Liver (tissue), 8 donors: ENCODE measurements at regions not wholly inside any gene's neighbourhood (a gene's known extent, or its start where the extent isn't known, plus 50 kb on each side); places are given as distances from the start of the nearest gene placed in this dataset.

ENCODE experiments used
- DNase-seq: peaks from one replicate; pipeline ENCODE4 v3.0.0-alpha.2; 2017; ENCODE audit warnings: low spot score
- H3K27ac ChIP-seq, 2 donors: one replicate each; pipeline ENCODE4 v1.7.0; 2013; ENCODE audit warnings: inconsistent platforms in 2 of 2, low read length in 2 of 2, control low read depth in 1 of 2, low read depth in 1 of 2, mild to moderate bottlenecking in 1 of 2
- H3K27me3 ChIP-seq, 4 donors: one replicate each; pipeline versions ENCODE4 v1.6.1 to v1.7.0; 2013; ENCODE audit warnings: low read length in 3 of 4, inconsistent platforms in 1 of 4, mild to moderate bottlenecking in 1 of 4, moderate library complexity in 1 of 4; ENCODE audit not compliant: control insufficient read depth in 4 of 4, insufficient read depth in 4 of 4
- H3K36me3 ChIP-seq, 4 donors: one replicate each; pipeline versions ENCODE4 v1.6.1 to v1.7.0; 2013; ENCODE audit warnings: low read length in 3 of 4, mild to moderate bottlenecking in 3 of 4, low read depth in 1 of 4, moderate library complexity in 1 of 4; ENCODE audit not compliant: control insufficient read depth in 4 of 4, insufficient read depth in 3 of 4
- H3K4me1 ChIP-seq, 4 donors: one replicate each; pipeline versions ENCODE4 v1.6.1 to v1.7.0; 2013; ENCODE audit warnings: low read length in 3 of 4, mild to moderate bottlenecking in 3 of 4, moderate library complexity in 1 of 4; ENCODE audit not compliant: control insufficient read depth in 4 of 4, insufficient read depth in 4 of 4
- H3K4me3 ChIP-seq, 3 donors: one replicate each; pipeline versions ENCODE4 v1.6.1 to v1.7.0; 2013; ENCODE audit warnings: low read length in 3 of 3, control low read depth in 1 of 3, low read depth in 1 of 3, mild to moderate bottlenecking in 1 of 3
- H3K9ac ChIP-seq, 2 donors: one replicate each; pipeline ENCODE4 v1.7.0; 2013; ENCODE audit warnings: low read length in 2 of 2, mild to moderate bottlenecking in 2 of 2, moderate library complexity in 2 of 2, control low read depth in 1 of 2, low read depth in 1 of 2
- H3K9me3 ChIP-seq, 4 donors: one replicate each; pipeline versions ENCODE4 v1.6.1 to v1.7.0; 2013; ENCODE audit warnings: low read length in 3 of 4; ENCODE audit not compliant: control insufficient read depth in 4 of 4
- EGR1 ChIP-seq, 2 donors: IDR thresholded peaks; 2 replicates each; pipeline ENCODE4 v1.6.1; 2016 to 2018; ENCODE audit warnings: antibody characterized with exemption in 2 of 2, low read depth in 2 of 2
- FOXA1 ChIP-seq: IDR thresholded peaks from 2 replicates; pipeline ENCODE4 v1.6.1; 2016; ENCODE audit warnings: antibody characterized with exemption
- FOXA2 ChIP-seq: IDR thresholded peaks from 2 replicates; pipeline ENCODE4 v1.6.1; 2016; ENCODE audit warnings: antibody characterized with exemption
- GABPA ChIP-seq, 2 donors: IDR thresholded peaks in 1 of 2; conservative IDR thresholded peaks in 1 of 2; 2 replicates each; pipeline ENCODE4 v1.6.1; 2016; ENCODE audit warnings: antibody characterized with exemption in 2 of 2, mild to moderate bottlenecking in 1 of 2, moderate library complexity in 1 of 2
- HNF4G ChIP-seq: IDR thresholded peaks from 2 replicates; pipeline ENCODE4 v1.6.1; 2016; ENCODE audit warnings: antibody characterized with exemption
- RAD21 ChIP-seq, 2 donors: IDR thresholded peaks; 2 replicates each; pipeline ENCODE4 v1.6.1; 2016; ENCODE audit warnings: antibody characterized with exemption in 2 of 2, mild to moderate bottlenecking in 2 of 2
- RXRA ChIP-seq, 2 donors: IDR thresholded peaks; 2 replicates each; pipeline ENCODE4 v1.6.1; 2017 to 2018; ENCODE audit warnings: antibody characterized with exemption in 2 of 2, mild to moderate bottlenecking in 1 of 2
- SP1 ChIP-seq: IDR thresholded peaks from 2 replicates; pipeline ENCODE4 v1.6.1; 2018; ENCODE audit warnings: antibody characterized with exemption, mild to moderate bottlenecking
- TAF1 ChIP-seq: conservative IDR thresholded peaks from 2 replicates; pipeline ENCODE4 v1.6.1; 2016; ENCODE audit warnings: antibody characterized with exemption, mild to moderate bottlenecking
- WGBS: extraction: QIAGEN DNeasy Blood & Tissue Kit; methylation state at CpG from one replicate; pipeline ENCODE4 v1.1.7; 2013; 5-methylcytosine and 5-hydroxymethylcytosine counted together
- TF ChIP-seq, protein P1 (sequence below): fragments of 150-350 bp; IDR thresholded peaks from 2 replicates; pipeline ENCODE4 v1.5.1; 2017; ENCODE audit warnings: improper control_type of control experiment, low read depth, low read length; ENCODE audit not compliant: missing input control
- TF ChIP-seq, protein P2 (sequence below): IDR thresholded peaks from 2 replicates; pipeline ENCODE4 v1.6.1; 2016; ENCODE audit warnings: antibody characterized with exemption, mild to moderate bottlenecking
- donor health status: healthy.
- donor health status: healthy.
- donor health status: healthy.
- donor health status: healthy.
- donor health status: healthy.

DNA sequence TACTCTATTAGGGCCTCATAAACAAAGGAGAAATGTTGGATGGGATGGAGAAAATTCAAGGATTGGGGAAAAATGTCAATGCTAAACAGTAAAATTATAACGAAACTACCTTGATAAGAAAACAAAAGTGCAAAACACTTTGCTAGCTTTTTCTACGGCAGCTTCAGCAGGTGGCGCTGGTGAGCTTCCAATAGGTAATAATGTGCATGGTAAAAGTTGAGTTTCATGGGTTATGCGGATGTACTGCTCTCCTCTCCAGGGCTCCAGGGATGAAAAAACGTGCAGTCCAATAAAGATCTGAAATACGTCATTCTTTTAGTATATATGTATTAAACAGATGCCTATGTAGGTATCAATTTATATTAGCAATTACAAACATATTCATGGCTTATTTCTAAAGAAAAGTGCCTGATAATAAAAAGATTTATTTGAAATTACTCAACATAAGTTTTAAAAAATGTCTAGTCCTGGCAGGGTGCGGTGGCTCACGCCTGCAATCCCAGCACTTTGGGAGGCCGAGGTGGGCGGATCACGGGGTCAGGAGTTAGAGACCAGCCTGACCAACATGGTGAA lies 239.6 kb downstream of the GRXCR1 start:
- Histone ChIP-seq H3K9me3 (no peaks in the 10 kb centered on the region), H3K27me3 (peaks cover 0 to 2% (median 0%) of the 10 kb centered on the region in 4 donors), H3K4me3 (no peak overlapping the region), H3K4me1 (no peaks in the 10 kb centered on the region), H3K36me3 (no peaks in the 10 kb centered on the region), H3K9ac (peak overlapping the region in 1 of 2 donors; percentile 31), H3K27ac (no peak overlapping the region)
- TF ChIP-seq, protein P1, sequence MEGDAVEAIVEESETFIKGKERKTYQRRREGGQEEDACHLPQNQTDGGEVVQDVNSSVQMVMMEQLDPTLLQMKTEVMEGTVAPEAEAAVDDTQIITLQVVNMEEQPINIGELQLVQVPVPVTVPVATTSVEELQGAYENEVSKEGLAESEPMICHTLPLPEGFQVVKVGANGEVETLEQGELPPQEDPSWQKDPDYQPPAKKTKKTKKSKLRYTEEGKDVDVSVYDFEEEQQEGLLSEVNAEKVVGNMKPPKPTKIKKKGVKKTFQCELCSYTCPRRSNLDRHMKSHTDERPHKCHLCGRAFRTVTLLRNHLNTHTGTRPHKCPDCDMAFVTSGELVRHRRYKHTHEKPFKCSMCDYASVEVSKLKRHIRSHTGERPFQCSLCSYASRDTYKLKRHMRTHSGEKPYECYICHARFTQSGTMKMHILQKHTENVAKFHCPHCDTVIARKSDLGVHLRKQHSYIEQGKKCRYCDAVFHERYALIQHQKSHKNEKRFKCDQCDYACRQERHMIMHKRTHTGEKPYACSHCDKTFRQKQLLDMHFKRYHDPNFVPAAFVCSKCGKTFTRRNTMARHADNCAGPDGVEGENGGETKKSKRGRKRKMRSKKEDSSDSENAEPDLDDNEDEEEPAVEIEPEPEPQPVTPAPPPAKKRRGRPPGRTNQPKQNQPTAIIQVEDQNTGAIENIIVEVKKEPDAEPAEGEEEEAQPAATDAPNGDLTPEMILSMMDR, result peak; percentile 56
- no peak for TF ChIP-seq EGR1 (IDR thresholded peaks at IDR 0.05; ENCODE audit: low read depth in 2 of 2)
- TF ChIP-seq RAD21 (IDR thresholded peaks at IDR 0.05), result peak; percentile 76 to 78
- peak; percentile 63 for DNase-seq
- WGBS, result 40% methylated on average over 11 of the region's 11 CpGs

DNA sequence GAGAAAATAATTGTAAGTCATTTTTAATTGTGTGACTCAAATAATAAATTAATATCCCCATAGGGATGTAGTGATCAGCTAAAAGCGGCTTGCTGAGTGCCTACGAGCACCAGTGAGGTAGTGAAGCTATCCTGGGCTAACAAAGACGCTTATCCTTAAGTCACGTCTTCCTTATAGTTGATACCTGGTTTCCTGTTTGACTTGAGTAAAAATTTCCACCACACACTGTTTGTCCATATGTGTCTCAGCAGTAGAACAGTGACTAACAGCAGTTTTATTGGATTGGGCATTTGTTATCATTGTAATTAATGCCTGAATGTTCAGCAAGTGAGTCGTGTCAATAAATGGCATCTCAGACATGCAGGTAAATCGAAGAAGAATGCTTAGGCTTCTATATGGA lies 241.1 kb downstream of the GRXCR1 start:
- 71% methylated on average over 6 of the region's 6 CpGs for WGBS
- no peak for TF ChIP-seq FOXA2
- no peak for TF ChIP-seq FOXA1
- TF ChIP-seq, protein P2, sequence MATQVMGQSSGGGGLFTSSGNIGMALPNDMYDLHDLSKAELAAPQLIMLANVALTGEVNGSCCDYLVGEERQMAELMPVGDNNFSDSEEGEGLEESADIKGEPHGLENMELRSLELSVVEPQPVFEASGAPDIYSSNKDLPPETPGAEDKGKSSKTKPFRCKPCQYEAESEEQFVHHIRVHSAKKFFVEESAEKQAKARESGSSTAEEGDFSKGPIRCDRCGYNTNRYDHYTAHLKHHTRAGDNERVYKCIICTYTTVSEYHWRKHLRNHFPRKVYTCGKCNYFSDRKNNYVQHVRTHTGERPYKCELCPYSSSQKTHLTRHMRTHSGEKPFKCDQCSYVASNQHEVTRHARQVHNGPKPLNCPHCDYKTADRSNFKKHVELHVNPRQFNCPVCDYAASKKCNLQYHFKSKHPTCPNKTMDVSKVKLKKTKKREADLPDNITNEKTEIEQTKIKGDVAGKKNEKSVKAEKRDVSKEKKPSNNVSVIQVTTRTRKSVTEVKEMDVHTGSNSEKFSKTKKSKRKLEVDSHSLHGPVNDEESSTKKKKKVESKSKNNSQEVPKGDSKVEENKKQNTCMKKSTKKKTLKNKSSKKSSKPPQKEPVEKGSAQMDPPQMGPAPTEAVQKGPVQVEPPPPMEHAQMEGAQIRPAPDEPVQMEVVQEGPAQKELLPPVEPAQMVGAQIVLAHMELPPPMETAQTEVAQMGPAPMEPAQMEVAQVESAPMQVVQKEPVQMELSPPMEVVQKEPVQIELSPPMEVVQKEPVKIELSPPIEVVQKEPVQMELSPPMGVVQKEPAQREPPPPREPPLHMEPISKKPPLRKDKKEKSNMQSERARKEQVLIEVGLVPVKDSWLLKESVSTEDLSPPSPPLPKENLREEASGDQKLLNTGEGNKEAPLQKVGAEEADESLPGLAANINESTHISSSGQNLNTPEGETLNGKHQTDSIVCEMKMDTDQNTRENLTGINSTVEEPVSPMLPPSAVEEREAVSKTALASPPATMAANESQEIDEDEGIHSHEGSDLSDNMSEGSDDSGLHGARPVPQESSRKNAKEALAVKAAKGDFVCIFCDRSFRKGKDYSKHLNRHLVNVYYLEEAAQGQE, result no peak
- no peak for TF ChIP-seq TAF1
- TF ChIP-seq EGR1 (IDR thresholded peaks at IDR 0.05; ENCODE audit: low read depth in 2 of 2), result no peak
- TF ChIP-seq GABPA (IDR thresholded peaks at IDR 0.05 in 1 of 2, conservative IDR thresholded peaks at IDR 0.05 in 1 of 2), result no peak
- no peak for TF ChIP-seq RXRA (IDR thresholded peaks at IDR 0.05)
- no peak overlapping the region for H3K27ac ChIP-seq
- H3K36me3 ChIP-seq, result no peaks in the 10 kb centered on the region
- H3K4me1 ChIP-seq, result no peaks in the 10 kb centered on the region
- peaks cover 0 to 2% (median 0%) of the 10 kb centered on the region in 4 donors for H3K27me3 ChIP-seq
- H3K9ac ChIP-seq, result no peak overlapping the region
- no peak for DNase-seq
- H3K4me3 ChIP-seq, result no peak overlapping the region
- H3K9me3 ChIP-seq, result no peaks in the 10 kb centered on the region

DNA sequence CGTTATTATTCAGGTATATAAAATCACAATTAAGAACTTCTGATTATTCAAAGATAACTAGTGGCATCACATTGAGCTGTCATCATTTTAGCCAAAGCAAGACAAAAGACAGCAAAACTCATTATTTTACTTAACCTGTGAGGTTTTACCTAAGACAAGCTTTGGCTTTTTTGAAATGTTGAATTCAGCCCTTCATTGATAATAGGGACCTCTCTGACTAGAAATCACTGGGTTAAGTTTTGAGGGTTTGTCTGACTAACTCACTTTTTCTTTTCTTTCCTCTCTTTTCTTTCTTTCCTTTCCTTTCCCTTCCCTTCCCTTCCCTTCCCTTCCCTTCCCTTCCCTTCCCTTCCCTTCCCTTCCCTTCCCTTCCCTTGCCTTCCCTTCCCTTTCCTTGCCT lies 244.2 kb downstream of the GRXCR1 start:
- H3K27me3 ChIP-seq, result peaks cover 0 to 2% (median 0%) of the 10 kb centered on the region in 4 donors
- H3K4me1 ChIP-seq, result no peaks in the 10 kb centered on the region
- DNase-seq, result no peak
- no peaks in the 10 kb centered on the region for H3K9me3 ChIP-seq
- H3K36me3 ChIP-seq, result no peaks in the 10 kb centered on the region
- TF ChIP-seq FOXA1, result no peak
- no peak for TF ChIP-seq HNF4G
- TF ChIP-seq SP1, result no peak
- H3K9ac ChIP-seq, result no peak overlapping the region
- H3K27ac ChIP-seq, result no peak overlapping the region
- no peak overlapping the region for H3K4me3 ChIP-seq
- 72% methylated on average over 1 of the region's 1 CpG for WGBS
